K562 (cell line): ENCODE measurements at regions not wholly inside any gene's neighbourhood (a gene's known extent, or its start where the extent isn't known, plus 50 kb on each side); places are given as distances from the start of the nearest gene placed in this dataset.

Experiments used
- ATAC-seq: fragments of 200-7000 bp; cut with Tn5 transposase; 3 replicates; pipeline ENCODE4 v1.9.1; 2020; ENCODE audit warnings: moderate library complexity
- BruUV-seq: library from RNA; stranded (reverse); fragments of 400-500 nt; replicated peaks from 2 replicates; lab custom pipeline; 2021; lab: Mats Ljungman, UMichigan
- CTCF ChIA-PET: fragments of 300-600 bp; formaldehyde crosslinking; extraction: SDS; loops from one replicate; lab custom pipeline; 2021; ENCODE audit warnings: low intra/inter-chr PET ratio; lab: Yijun Ruan, JAX
- POLR2A ChIA-PET: fragments of 300-600, 350-650 bp; sonication (Branson Sonifier 250); formaldehyde crosslinking; extraction: SDS; loops from one replicate; lab custom pipeline; 2021; ENCODE audit warnings: antibody characterized with exemption, inconsistent platforms; lab: Yijun Ruan, JAX
- DNase-seq, 4 experiments: peaks; one replicate each; pipeline versions ENCODE4 v3.0.0 to v3.0.0-alpha.2; 2011 to 2018; ENCODE audit warnings: low spot score in 3 of 4, mixed read lengths in 3 of 4; ENCODE audit errors: extremely low read depth in 1 of 4
- FAIRE-seq: peaks from 2 replicates; lab custom pipeline; 2011; peaks lifted over from hg19 to GRCh38; lab: Jason Lieb, UNC
- H2AFZ ChIP-seq: 2 replicates; pipeline ENCODE4 v1.6.0; 2011; ENCODE audit warnings: low read depth, low read length, control low read depth, inconsistent platforms
- H3K27ac ChIP-seq: fragments of 200-600 bp; 3 replicates; pipeline ENCODE4 v1.8.0; 2011; ENCODE audit warnings: low read depth, mild to moderate bottlenecking, control low read depth, inconsistent platforms, low read length, moderate library complexity, mixed read lengths; ENCODE audit errors: extremely low read depth
- H3K27me3 ChIP-seq, 2 experiments: fragments of 300-600 bp in 1 of 2; 2 replicates in 1 of 2; 3 replicates in 1 of 2; pipeline versions ENCODE4 v1.6.0 to v1.8.0; 2011; ENCODE audit warnings: inconsistent platforms in 2 of 2, low read length in 2 of 2, mild to moderate bottlenecking in 1 of 2, mixed read lengths in 1 of 2, moderate library complexity in 1 of 2; ENCODE audit not compliant: control insufficient read depth in 2 of 2, insufficient read depth in 2 of 2
- H3K36me3 ChIP-seq: fragments of 300-600 bp; 3 replicates; pipeline ENCODE4 v1.8.0; 2011; ENCODE audit warnings: mild to moderate bottlenecking, low read length, inconsistent platforms; ENCODE audit not compliant: control insufficient read depth, insufficient read depth
- H3K4me1 ChIP-seq, 2 experiments: fragments of 200-600 bp in 1 of 2; replicated peaks in 1 of 2; 2 replicates in 1 of 2; 3 replicates in 1 of 2; pipeline versions ENCODE4 v1.5.1 to v1.8.0; 2011; ENCODE audit warnings: inconsistent platforms in 2 of 2, low read length in 2 of 2, mild to moderate bottlenecking in 1 of 2, mixed read lengths in 1 of 2, moderate library complexity in 1 of 2; ENCODE audit not compliant: control insufficient read depth in 2 of 2, insufficient read depth in 2 of 2
- H3K4me2 ChIP-seq: 2 replicates; pipeline ENCODE4 v1.6.1; 2011; ENCODE audit warnings: low read length, control low read depth, inconsistent platforms, mixed read lengths; ENCODE audit not compliant: insufficient read depth
- H3K4me3 ChIP-seq: fragments of 200-600 bp; sonication (generic), shearing (Covaris generic); 2 replicates; pipeline ENCODE4 v1.5.1; 2016; ENCODE audit warnings: control low read depth, inconsistent platforms
- H3K79me2 ChIP-seq: fragments of 200-600 bp; 3 replicates; pipeline ENCODE4 v1.8.0; 2011; ENCODE audit warnings: low read length, inconsistent platforms; ENCODE audit not compliant: control insufficient read depth, insufficient read depth
- H3K9ac ChIP-seq, 2 experiments: 2 replicates each; pipeline versions ENCODE4 v1.6.0 to v1.6.1; 2011; ENCODE audit warnings: low read depth in 2 of 2, low read length in 2 of 2, control low read depth in 1 of 2, inconsistent platforms in 1 of 2, mild to moderate bottlenecking in 1 of 2, mixed read lengths in 1 of 2; ENCODE audit not compliant: insufficient read depth in 1 of 2
- H3K9me1 ChIP-seq: one replicate; pipeline ENCODE4 v1.6.0; 2011; ENCODE audit warnings: inconsistent platforms, mild to moderate bottlenecking, low read length, moderate library complexity; ENCODE audit not compliant: control insufficient read depth, insufficient read depth
- H3K9me3 ChIP-seq: replicated peaks from 2 replicates; pipeline ENCODE4 v1.5.1; 2011; ENCODE audit warnings: low read depth, low read length, inconsistent platforms; ENCODE audit not compliant: control insufficient read depth, insufficient read depth
- H4K20me1 ChIP-seq: replicated peaks from 2 replicates; pipeline ENCODE4 v1.6.1; 2011; ENCODE audit warnings: low read length, inconsistent platforms, mixed read lengths; ENCODE audit not compliant: control insufficient read depth, insufficient read depth
- ADNP ChIP-seq: fragments of 200-800 bp; sonication (Bioruptor generic); IDR thresholded peaks from 2 replicates; pipeline ENCODE4 v1.6.1; 2016; ENCODE audit warnings: missing genetic modification characterization, missing compliant biosample characterization
- ATF1 ChIP-seq, 2 experiments: fragments of 450-650 bp in 1 of 2; IDR thresholded peaks; 2 replicates each; pipeline ENCODE4 v1.6.1; 2016; ENCODE audit warnings: missing compliant biosample characterization in 1 of 2, missing genetic modification characterization in 1 of 2
- BRCA1 ChIP-seq, 2 experiments: fragments of 450-650 bp in 1 of 2; sonication (generic) in 1 of 2; formaldehyde crosslinking in 1 of 2; IDR thresholded peaks; 2 replicates each; pipeline versions ENCODE4 v1.5.0 to v1.6.1; 2017 to 2020; ENCODE audit warnings: mild to moderate bottlenecking in 1 of 2, missing genetic modification reagents in 1 of 2
- CBX3 ChIP-seq, 2 experiments: IDR thresholded peaks; 1 replicate in 1 of 2; 2 replicates in 1 of 2; pipeline ENCODE4 v1.6.1; 2012; ENCODE audit warnings: inconsistent platforms in 2 of 2, low read length in 2 of 2, borderline replicate concordance in 1 of 2, control low read depth in 1 of 2
- MCM7 ChIP-seq, 2 experiments: fragments of 450-650 bp; IDR thresholded peaks; 2 replicates each; pipeline ENCODE4 v1.6.1; 2016 to 2018
- MIER1 ChIP-seq: fragments of 450-650 bp; IDR thresholded peaks from 2 replicates; pipeline ENCODE4 v1.6.1; 2016; ENCODE audit warnings: antibody characterized with exemption, mild to moderate bottlenecking, low read depth
- RBM25 ChIP-seq: fragments of 200-400 bp; formaldehyde crosslinking; IDR thresholded peaks from 2 replicates; pipeline ENCODE4 v1.6.1; 2018; ENCODE audit warnings: low read length, low read depth, moderate library complexity; ENCODE audit not compliant: severe bottlenecking
- SAP30 ChIP-seq: fragments of 200-600 bp; sonication (generic); IDR thresholded peaks from 2 replicates; pipeline ENCODE4 v1.6.1; 2012; ENCODE audit warnings: borderline replicate concordance, low read depth, mild to moderate bottlenecking, moderate library complexity, low read length, control low read depth, inconsistent platforms; ENCODE audit not compliant: insufficient read depth, poor library complexity, severe bottlenecking
- ZNF197 ChIP-seq: fragments of 200-800 bp; sonication (Bioruptor generic); IDR thresholded peaks from 2 replicates; pipeline ENCODE4 v1.6.1; 2016; ENCODE audit warnings: low read depth, missing genetic modification characterization, missing compliant biosample characterization
- ZNF311 ChIP-seq: fragments of 250-450 bp; sonication (Bioruptor Pico); IDR thresholded peaks from 2 replicates; pipeline ENCODE4 v1.4.0; 2020; ENCODE audit warnings: mild to moderate bottlenecking, moderate library complexity
- ZNF316 ChIP-seq: fragments of 450-650 bp; IDR thresholded peaks from 2 replicates; pipeline ENCODE4 v1.6.1; 2016
- ZNF436 ChIP-seq: fragments of 250-450, 450-650 bp; sonication (Bioruptor Pico); formaldehyde crosslinking; IDR thresholded peaks from 2 replicates; pipeline ENCODE4 v1.7.0; 2020; ENCODE audit warnings: mild to moderate bottlenecking
- ZNF507 ChIP-seq: conservative IDR thresholded peaks from 2 replicates; pipeline ENCODE4 v1.6.1; 2017; ENCODE audit warnings: missing genetic modification characterization, missing compliant biosample characterization
- ZZZ3 ChIP-seq: fragments of 450-650 bp; IDR thresholded peaks from 2 replicates; pipeline ENCODE4 v1.6.1; 2016; ENCODE audit warnings: antibody characterized with exemption, mild to moderate bottlenecking, moderate library complexity
- WGBS: fragments of 100-300 bp; shearing (Covaris generic); methylation state at CpG from one replicate; pipeline ENCODE4 v1.1.6; 2016; ENCODE audit warnings: low coverage, mixed read lengths; ENCODE audit not compliant: insufficient coverage; ENCODE audit errors: missing lambda C conversion rate; 5-methylcytosine and 5-hydroxymethylcytosine counted together
- in situ Hi-C: fragments of 300-500 bp; cut with MboI; formaldehyde crosslinking; loops from 4 replicates; pipeline ENCODE4 v1.15.0; 2018; ENCODE audit warnings: inconsistent platforms, mixed read lengths
- intact Hi-C: fragments of 100-400 bp; cut with micrococcal nuclease; formaldehyde crosslinking; loops from 2 replicates; pipeline ENCODE4 v1.14.2; 2022
- TF ChIP-seq, protein P1 (sequence below): fragments of 250-450 bp; sonication (Bioruptor Pico); IDR thresholded peaks from 2 replicates; pipeline ENCODE4 v1.5.0; 2020; ENCODE audit warnings: mild to moderate bottlenecking, borderline replicate concordance
- TF ChIP-seq, protein P2 (sequence below): fragments of 450-650 bp; IDR thresholded peaks from 2 replicates; pipeline ENCODE4 v1.6.1; 2016; ENCODE audit warnings: mild to moderate bottlenecking

DNA sequence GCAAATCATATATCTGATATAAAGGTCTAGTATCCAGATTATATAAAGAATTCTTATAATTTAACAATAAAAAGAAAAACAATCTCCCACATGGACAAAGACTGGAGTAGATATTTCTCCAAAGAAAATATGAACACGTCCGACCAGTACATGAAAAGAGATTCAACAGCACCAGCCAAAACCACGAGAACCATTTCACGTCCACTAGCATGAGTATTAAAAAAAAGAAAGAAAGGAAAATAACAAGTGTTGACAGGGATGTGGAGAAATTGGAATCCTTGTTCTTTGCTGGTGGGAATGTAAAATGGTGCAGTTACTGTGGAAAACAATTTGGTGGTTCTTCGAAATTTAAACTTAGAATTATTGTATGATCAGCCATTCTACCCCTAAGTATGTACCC, 432.7 kb upstream of the TRIB2 start:
- Histone ChIP-seq H3K36me3 (peaks cover 6% of the 10 kb centered on the region; the same call in 1 of the 3 replicates), H2AFZ (peak overlapping the region; percentile 18; the same call in 1 of the 2 replicates), H3K4me2 (peak overlapping the region; percentile 34; the same call in 1 of the 2 replicates), H4K20me1 (no peaks in the 10 kb centered on the region), H3K4me3 (no peak overlapping the region), H3K27me3 (no peaks in the 10 kb centered on the region), H3K9ac (peak overlapping the region in 1 of 2 experiments; percentile 76; a peak in 2 of 4 replicates), H3K9me1 (no peaks in the 10 kb centered on the region), H3K4me1 (peaks cover 5 to 24% of the 10 kb centered on the region in 2 experiments; a peak in 4 of 5 replicates), H3K9me3 (no peaks in the 10 kb centered on the region), H3K27ac (peak overlapping the region; percentile 40), H3K79me2 (peaks cover 92% of the 10 kb centered on the region)
- no peak for FAIRE-seq
- POLR2A ChIA-PET, result no interaction called here
- DNase-seq, result no peak
- no TSS peak for BruUV-seq
- no peak for ATAC-seq
- in situ Hi-C loops, result no loop called here
- intact Hi-C loops, result loop anchor here (10.0 kb wide), 1 partner anchor 449 kb away; no protein-coding TSS in a partner anchor
- no peak for TF ChIP-seq ZZZ3
- TF ChIP-seq ADNP (tag), result no peak
- no peak for TF ChIP-seq ZNF507 (tag)
- TF ChIP-seq SAP30, result no peak
- 0 out of 2 replicates have a peak, but pooled peaks have one; percentile 35 for TF ChIP-seq ZNF311 (CRISPR knock-in tag)
- TF ChIP-seq MCM7 (IDR thresholded peaks at IDR 0.05), result no peak
- TF ChIP-seq MIER1, result no peak
- no peak for TF ChIP-seq ZNF436
- TF ChIP-seq, protein P1, sequence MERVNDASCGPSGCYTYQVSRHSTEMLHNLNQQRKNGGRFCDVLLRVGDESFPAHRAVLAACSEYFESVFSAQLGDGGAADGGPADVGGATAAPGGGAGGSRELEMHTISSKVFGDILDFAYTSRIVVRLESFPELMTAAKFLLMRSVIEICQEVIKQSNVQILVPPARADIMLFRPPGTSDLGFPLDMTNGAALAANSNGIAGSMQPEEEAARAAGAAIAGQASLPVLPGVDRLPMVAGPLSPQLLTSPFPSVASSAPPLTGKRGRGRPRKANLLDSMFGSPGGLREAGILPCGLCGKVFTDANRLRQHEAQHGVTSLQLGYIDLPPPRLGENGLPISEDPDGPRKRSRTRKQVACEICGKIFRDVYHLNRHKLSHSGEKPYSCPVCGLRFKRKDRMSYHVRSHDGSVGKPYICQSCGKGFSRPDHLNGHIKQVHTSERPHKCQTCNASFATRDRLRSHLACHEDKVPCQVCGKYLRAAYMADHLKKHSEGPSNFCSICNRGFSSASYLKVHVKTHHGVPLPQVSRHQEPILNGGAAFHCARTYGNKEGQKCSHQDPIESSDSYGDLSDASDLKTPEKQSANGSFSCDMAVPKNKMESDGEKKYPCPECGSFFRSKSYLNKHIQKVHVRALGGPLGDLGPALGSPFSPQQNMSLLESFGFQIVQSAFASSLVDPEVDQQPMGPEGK (CRISPR knock-in tag), result no peak
- TF ChIP-seq RBM25, result peak; percentile 22
- peak; percentile 56; the same call in 1 of the 2 replicates for TF ChIP-seq ZNF316
- TF ChIP-seq ATF1 (CRISPR knock-in tag; IDR thresholded peaks at IDR 0.05), result no peak
- TF ChIP-seq ATF1 (tag; IDR thresholded peaks at IDR 0.05), result 0 out of 2 replicates have a peak, but pooled peaks have one; percentile 22
- TF ChIP-seq ZNF197 (CRISPR knock-in tag), result no peak
- TF ChIP-seq BRCA1 (IDR thresholded peaks at IDR 0.05), result no peak
- no peak for TF ChIP-seq BRCA1 (CRISPR knock-in tag; IDR thresholded peaks at IDR 0.05)
- TF ChIP-seq CBX3 (IDR thresholded peaks at IDR 0.05; ENCODE audit: borderline replicate concordance in 1 of 2, low read length in 2 of 2), result 0 out of 3 replicates have a peak, but pooled peaks of 1 of the 2 experiments have one; percentile 25
- TF ChIP-seq, protein P2, sequence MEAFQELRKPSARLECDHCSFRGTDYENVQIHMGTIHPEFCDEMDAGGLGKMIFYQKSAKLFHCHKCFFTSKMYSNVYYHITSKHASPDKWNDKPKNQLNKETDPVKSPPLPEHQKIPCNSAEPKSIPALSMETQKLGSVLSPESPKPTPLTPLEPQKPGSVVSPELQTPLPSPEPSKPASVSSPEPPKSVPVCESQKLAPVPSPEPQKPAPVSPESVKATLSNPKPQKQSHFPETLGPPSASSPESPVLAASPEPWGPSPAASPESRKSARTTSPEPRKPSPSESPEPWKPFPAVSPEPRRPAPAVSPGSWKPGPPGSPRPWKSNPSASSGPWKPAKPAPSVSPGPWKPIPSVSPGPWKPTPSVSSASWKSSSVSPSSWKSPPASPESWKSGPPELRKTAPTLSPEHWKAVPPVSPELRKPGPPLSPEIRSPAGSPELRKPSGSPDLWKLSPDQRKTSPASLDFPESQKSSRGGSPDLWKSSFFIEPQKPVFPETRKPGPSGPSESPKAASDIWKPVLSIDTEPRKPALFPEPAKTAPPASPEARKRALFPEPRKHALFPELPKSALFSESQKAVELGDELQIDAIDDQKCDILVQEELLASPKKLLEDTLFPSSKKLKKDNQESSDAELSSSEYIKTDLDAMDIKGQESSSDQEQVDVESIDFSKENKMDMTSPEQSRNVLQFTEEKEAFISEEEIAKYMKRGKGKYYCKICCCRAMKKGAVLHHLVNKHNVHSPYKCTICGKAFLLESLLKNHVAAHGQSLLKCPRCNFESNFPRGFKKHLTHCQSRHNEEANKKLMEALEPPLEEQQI, result peak; percentile 58; the same call in 1 of the 2 replicates
- CTCF ChIA-PET, result no interaction called here
- 50% methylated on average over 5 of the region's 5 CpGs for WGBS
